Hepatocyte (in vitro differentiated cells): ENCODE measurements at regions not wholly inside any gene's neighbourhood (a gene's known extent, or its start where the extent isn't known, plus 50 kb on each side); places are given as distances from the start of the nearest gene placed in this dataset.

Source experiments
- DNase-seq: peaks from one replicate; pipeline ENCODE4 v3.0.0-alpha.2; 2016; ENCODE audit warnings: low spot score
- H2AFZ ChIP-seq: fragments of 200-600 bp; sonication (generic); 2 replicates; pipeline ENCODE4 v1.6.0; 2016; ENCODE audit warnings: antibody characterized with exemption, mild to moderate bottlenecking
- H3K27ac ChIP-seq: fragments of 200-600 bp; sonication (generic); 2 replicates; pipeline ENCODE4 v1.5.1; 2016; ENCODE audit warnings: mild to moderate bottlenecking
- H3K27me3 ChIP-seq: fragments of 200-600 bp; sonication (generic); 2 replicates; pipeline ENCODE4 v1.6.1; 2016
- H3K36me3 ChIP-seq: fragments of 200-600 bp; sonication (generic); replicated peaks from 2 replicates; pipeline ENCODE4 v1.5.1; 2016; ENCODE audit warnings: low read depth; ENCODE audit not compliant: insufficient read depth
- H3K4me1 ChIP-seq: fragments of 200-600 bp; sonication (generic); 2 replicates; pipeline ENCODE4 v1.5.1; 2016; ENCODE audit warnings: mild to moderate bottlenecking, moderate library complexity; ENCODE audit not compliant: insufficient read depth
- H3K4me2 ChIP-seq: fragments of 200-600 bp; sonication (generic); 2 replicates; pipeline ENCODE4 v1.6.0; 2016
- H3K4me3 ChIP-seq: fragments of 200-600 bp; sonication (generic); 2 replicates; pipeline ENCODE4 v1.5.1; 2016; ENCODE audit warnings: mild to moderate bottlenecking
- H3K79me2 ChIP-seq: fragments of 200-600 bp; sonication (generic); 2 replicates; pipeline ENCODE4 v1.6.0; 2017; ENCODE audit warnings: mild to moderate bottlenecking
- H3K9me2 ChIP-seq: fragments of 200-600 bp; sonication (generic); replicated peaks from 2 replicates; pipeline ENCODE4 v1.6.0; 2017; ENCODE audit warnings: mild to moderate bottlenecking; ENCODE audit not compliant: insufficient read depth
- H3K9me3 ChIP-seq: fragments of 200-600 bp; sonication (generic); 2 replicates; pipeline ENCODE4 v1.5.1; 2016; ENCODE audit warnings: low read depth, mild to moderate bottlenecking
- H4K20me1 ChIP-seq: fragments of 200-600 bp; sonication (generic); 2 replicates; pipeline ENCODE4 v1.6.0; 2016; ENCODE audit warnings: mild to moderate bottlenecking; ENCODE audit not compliant: insufficient read depth, poor library complexity, severe bottlenecking
- EZH2 ChIP-seq: fragments of 200-600 bp; sonication (generic); IDR thresholded peaks from 2 replicates; pipeline ENCODE4 v1.6.1; 2016; ENCODE audit warnings: antibody characterized with exemption, mild to moderate bottlenecking, borderline replicate concordance
- EZH2phosphoT487 ChIP-seq: fragments of 200-600 bp; sonication (generic); IDR thresholded peaks from one replicate; pipeline ENCODE4 v1.6.1; 2018; ENCODE audit warnings: antibody characterized with exemption, mild to moderate bottlenecking, low read depth, moderate library complexity; ENCODE audit not compliant: unreplicated experiment, severe bottlenecking
- WGBS: methylation state at CpG from one replicate; pipeline ENCODE4 v1.1.6; 2016; ENCODE audit warnings: low lambda C conversion rate; ENCODE audit errors: missing lambda C conversion rate; 5-methylcytosine and 5-hydroxymethylcytosine counted together
- TF ChIP-seq, protein P1 (sequence below): fragments of 200-600 bp; sonication (generic); IDR thresholded peaks from 2 replicates; pipeline ENCODE4 v1.5.1; 2016; ENCODE audit warnings: antibody characterized with exemption, mild to moderate bottlenecking; ENCODE audit not compliant: poor library complexity

DNA sequence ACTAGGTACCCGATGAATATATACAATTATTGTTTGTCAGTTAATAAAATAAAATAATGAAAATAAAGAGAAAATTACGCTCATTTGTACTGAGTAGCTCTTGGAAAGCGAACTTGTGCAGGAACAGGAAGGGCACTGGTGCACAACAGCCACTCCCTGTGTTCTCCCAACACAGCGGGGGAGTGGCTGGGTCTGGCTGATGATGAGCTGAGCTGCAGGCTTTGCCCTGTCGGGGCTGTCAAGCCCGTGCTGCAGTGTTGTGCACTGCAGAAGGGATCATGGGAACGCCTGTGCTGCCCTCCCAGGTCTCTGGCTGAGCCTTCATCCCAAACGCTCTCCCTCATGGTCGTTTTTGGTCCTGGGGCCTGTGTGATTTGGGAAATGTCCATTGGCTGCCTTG, 131.7 kb upstream of the MAP3K4 start:
- TF ChIP-seq EZH2 (no peak), EZH2phosphoT487 (no peak)
- TF ChIP-seq, protein P1, sequence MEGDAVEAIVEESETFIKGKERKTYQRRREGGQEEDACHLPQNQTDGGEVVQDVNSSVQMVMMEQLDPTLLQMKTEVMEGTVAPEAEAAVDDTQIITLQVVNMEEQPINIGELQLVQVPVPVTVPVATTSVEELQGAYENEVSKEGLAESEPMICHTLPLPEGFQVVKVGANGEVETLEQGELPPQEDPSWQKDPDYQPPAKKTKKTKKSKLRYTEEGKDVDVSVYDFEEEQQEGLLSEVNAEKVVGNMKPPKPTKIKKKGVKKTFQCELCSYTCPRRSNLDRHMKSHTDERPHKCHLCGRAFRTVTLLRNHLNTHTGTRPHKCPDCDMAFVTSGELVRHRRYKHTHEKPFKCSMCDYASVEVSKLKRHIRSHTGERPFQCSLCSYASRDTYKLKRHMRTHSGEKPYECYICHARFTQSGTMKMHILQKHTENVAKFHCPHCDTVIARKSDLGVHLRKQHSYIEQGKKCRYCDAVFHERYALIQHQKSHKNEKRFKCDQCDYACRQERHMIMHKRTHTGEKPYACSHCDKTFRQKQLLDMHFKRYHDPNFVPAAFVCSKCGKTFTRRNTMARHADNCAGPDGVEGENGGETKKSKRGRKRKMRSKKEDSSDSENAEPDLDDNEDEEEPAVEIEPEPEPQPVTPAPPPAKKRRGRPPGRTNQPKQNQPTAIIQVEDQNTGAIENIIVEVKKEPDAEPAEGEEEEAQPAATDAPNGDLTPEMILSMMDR, result no peak
- Histone ChIP-seq H3K9me2 (no peaks in the 10 kb centered on the region), H3K4me1 (no peaks in the 10 kb centered on the region), H3K4me3 (no peak overlapping the region), H4K20me1 (no peaks in the 10 kb centered on the region), H3K27me3 (no peaks in the 10 kb centered on the region), H2AFZ (no peak overlapping the region), H3K4me2 (no peak overlapping the region), H3K36me3 (no peaks in the 10 kb centered on the region), H3K79me2 (no peaks in the 10 kb centered on the region), H3K9me3 (no peaks in the 10 kb centered on the region), H3K27ac (no peak overlapping the region)
- 67% methylated on average over 9 of the region's 9 CpGs for WGBS
- DNase-seq, result no peak

DNA sequence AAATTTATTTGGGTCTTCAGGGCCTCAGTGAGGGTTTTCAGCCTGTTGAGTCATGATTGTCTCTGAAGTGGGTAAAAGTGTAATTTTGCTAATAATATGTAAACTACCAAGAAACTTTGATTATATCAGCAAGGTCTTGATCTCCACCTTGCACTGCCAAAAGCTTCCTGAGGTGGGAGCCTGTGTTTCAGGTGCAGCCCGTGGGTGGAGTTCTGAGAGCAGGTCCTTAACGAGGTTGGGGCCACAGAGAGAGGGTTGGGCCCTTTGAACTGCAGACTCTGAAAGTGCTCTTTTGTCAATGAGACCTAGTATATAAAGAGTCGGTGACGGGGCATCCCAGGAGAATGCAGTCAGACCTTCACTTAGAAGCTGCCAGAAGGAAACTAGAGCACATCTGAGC, 129.7 kb upstream of the MAP3K4 start:
- no peaks in the 10 kb centered on the region for H3K9me3 ChIP-seq
- 24% methylated on average over 4 of the region's 4 CpGs for WGBS
- H3K79me2 ChIP-seq, result no peaks in the 10 kb centered on the region
- no peak overlapping the region for H3K4me2 ChIP-seq
- no peak overlapping the region for H2AFZ ChIP-seq
- no peak overlapping the region for H3K27ac ChIP-seq
- H3K27me3 ChIP-seq, result no peaks in the 10 kb centered on the region
- TF ChIP-seq, protein P1, result no peak
- TF ChIP-seq EZH2 (no peak), EZH2phosphoT487 (no peak)
- no peak overlapping the region for H3K4me3 ChIP-seq
- no peaks in the 10 kb centered on the region for H3K9me2 ChIP-seq
- DNase-seq, result no peak
- no peaks in the 10 kb centered on the region for H4K20me1 ChIP-seq
- no peaks in the 10 kb centered on the region for H3K4me1 ChIP-seq
- no peaks in the 10 kb centered on the region for H3K36me3 ChIP-seq

DNA sequence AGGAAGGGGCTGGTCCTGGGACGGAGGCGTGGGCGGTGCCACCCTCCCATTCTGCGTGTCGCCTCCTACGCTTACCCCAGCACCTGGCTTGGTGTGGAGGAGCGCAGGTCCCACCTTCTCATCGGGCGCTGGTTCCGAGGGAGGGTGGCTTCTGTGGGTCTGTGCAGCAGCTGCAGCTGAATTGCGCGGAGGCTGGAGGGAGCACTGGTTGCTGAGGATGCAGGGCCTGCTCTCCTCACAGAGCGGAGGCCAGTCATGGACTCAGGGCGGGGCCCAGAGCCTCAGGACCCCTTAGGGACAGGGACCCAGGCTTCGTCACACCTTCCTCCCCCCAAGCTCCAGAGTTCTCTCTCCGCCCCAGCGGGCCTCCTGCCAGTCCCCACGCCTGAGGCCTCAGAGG, 127.8 kb upstream of the MAP3K4 start:
- TF ChIP-seq EZH2phosphoT487, result no peak
- TF ChIP-seq, protein P1, result no peak
- no peak for TF ChIP-seq EZH2
- no peaks in the 10 kb centered on the region for H3K27me3 ChIP-seq
- 98% methylated on average over 18 of the region's 18 CpGs for WGBS
- no peak overlapping the region for H3K27ac ChIP-seq
- H3K4me1 ChIP-seq, result no peaks in the 10 kb centered on the region
- no peaks in the 10 kb centered on the region for H3K9me2 ChIP-seq
- no peaks in the 10 kb centered on the region for H3K9me3 ChIP-seq
- H4K20me1 ChIP-seq, result no peaks in the 10 kb centered on the region
- no peak overlapping the region for H3K4me3 ChIP-seq
- H3K4me2 ChIP-seq, result no peak overlapping the region
- no peaks in the 10 kb centered on the region for H3K79me2 ChIP-seq
- no peak for DNase-seq
- H3K36me3 ChIP-seq, result no peaks in the 10 kb centered on the region
- no peak overlapping the region for H2AFZ ChIP-seq

DNA sequence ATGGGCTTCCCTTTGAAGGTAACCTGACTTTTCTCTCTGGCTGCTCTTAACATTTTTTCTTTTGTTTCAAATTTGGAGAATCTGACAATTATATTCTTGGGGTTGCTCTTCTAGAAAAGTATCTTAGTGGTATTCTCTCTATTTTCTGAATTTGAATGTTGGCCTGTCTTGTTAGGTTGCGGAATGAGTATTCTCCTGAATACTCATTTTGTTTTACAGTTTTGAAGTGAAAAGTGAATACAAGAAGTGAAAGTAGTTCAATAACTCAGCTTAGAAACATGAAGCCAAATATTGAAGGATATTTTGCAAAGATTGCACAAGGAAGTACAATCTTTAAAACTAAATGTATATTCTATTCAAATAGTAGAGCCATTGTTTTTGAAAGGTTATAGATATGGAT, 120.2 kb upstream of the MAP3K4 start:
- 97% methylated on average over 1 of the region's 1 CpG for WGBS
- Histone ChIP-seq H3K4me2 (no peak overlapping the region), H3K4me1 (no peaks in the 10 kb centered on the region), H3K36me3 (no peaks in the 10 kb centered on the region), H2AFZ (no peak overlapping the region), H3K9me3 (no peaks in the 10 kb centered on the region), H3K4me3 (no peak overlapping the region), H3K27ac (no peak overlapping the region), H3K9me2 (no peaks in the 10 kb centered on the region), H4K20me1 (no peaks in the 10 kb centered on the region), H3K27me3 (no peaks in the 10 kb centered on the region), H3K79me2 (no peaks in the 10 kb centered on the region)
- no peak for DNase-seq
- TF ChIP-seq EZH2 (no peak), EZH2phosphoT487 (no peak)
- TF ChIP-seq, protein P1, result no peak
